ENCODE measurements at regions not wholly inside any gene's neighbourhood (a gene's known extent, or its start where the extent isn't known, plus 50 kb on each side); places are given as distances from the start of the nearest gene placed in this dataset.

DNA sequence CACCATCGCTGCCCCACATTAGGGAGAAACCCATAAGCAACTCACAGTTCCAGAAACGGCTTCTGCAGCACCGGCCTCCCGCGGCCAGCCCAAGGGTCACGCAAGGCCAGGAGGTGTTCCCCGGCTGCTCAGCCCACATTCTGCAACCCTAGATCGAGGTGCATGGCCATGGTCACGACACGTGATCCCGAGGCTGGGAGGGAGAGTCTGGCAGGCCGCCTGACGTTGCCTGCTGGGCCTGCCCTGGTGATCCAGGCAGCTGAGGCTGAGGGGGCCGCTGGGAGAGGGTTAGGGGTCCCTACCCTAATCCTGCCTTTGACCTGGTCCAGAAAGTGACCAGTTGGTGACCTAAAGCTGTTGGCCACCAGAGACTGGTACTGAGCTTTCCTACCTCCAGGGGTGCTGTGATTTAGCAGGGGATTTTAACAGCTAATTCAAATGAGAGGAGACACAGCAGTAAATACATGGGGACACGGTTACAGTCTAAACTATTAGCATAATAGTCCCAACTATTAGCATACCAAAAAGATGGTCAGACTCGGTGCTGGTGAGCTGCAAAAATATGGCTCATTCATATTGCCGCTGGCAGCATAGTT, 97.4 kb upstream of the CIBAR2 start:
- TF ChIP-seq, protein P1, sequence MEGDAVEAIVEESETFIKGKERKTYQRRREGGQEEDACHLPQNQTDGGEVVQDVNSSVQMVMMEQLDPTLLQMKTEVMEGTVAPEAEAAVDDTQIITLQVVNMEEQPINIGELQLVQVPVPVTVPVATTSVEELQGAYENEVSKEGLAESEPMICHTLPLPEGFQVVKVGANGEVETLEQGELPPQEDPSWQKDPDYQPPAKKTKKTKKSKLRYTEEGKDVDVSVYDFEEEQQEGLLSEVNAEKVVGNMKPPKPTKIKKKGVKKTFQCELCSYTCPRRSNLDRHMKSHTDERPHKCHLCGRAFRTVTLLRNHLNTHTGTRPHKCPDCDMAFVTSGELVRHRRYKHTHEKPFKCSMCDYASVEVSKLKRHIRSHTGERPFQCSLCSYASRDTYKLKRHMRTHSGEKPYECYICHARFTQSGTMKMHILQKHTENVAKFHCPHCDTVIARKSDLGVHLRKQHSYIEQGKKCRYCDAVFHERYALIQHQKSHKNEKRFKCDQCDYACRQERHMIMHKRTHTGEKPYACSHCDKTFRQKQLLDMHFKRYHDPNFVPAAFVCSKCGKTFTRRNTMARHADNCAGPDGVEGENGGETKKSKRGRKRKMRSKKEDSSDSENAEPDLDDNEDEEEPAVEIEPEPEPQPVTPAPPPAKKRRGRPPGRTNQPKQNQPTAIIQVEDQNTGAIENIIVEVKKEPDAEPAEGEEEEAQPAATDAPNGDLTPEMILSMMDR (IDR thresholded peaks at IDR 0.05): peak in 2 of 6 experiments; percentile 15 to 25
- TF ChIP-seq POLR2A (IDR thresholded peaks at IDR 0.05): no peak
- Histone ChIP-seq H3K36me3 (replicated peaks in 1 of 2) (no peaks in the 10 kb centered on the region), H3K27ac (peak overlapping the region; percentile 29 to 82 (median 59)), H3K9me3 (replicated peaks in 1 of 3) (no peaks in the 10 kb centered on the region), H3K4me1 (replicated peaks in 1 of 2) (peaks cover 57 to 70% of the 10 kb centered on the region in 2 donors), H3K27me3 (no peaks in the 10 kb centered on the region), H3K4me3 (no peak overlapping the region)
- 37 to 70% (median 50%) methylated on average over 4 to 17 of the region's 17 CpGs for WGBS, 4 donors
- intact Hi-C loops (cut with DNase I): no loop called here
- peak; percentile 75 to 93 (median 86) for DNase-seq

DNA sequence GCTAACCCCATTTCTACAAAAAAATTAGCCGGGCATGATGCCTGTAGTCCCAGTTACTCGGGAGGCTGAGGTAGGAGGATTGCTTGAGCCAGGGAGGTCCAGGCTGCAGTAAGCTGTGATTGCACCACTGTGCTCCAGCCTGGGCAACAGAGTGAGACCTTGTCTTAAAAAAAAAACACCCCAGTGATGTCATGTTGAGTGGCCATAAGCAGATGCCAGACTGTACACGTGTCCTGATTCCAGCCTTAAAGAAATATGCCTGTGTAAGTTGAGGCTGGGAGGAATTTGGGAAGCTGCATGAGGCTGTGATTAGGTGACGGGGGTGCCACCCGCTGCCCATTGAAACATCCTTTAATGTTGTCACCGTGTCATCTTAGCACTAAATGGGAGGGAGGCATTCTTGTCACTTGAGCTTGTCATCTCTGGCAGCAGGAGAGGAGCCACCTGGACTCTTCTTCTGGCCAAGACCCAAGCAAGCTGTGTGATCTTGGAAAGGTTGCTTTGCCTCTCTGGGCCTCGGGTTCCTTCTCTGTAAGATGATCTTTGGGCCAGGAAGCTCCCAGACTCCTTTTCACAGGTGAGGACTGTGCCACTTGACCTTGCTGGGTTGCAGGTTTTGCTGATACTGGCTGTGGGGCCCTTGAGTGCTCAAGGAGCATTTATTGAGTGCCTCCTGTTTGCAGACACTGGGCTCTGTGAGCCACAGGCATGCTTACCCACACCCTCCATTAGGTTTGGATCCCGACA, 98.3 kb upstream of the CIBAR2 start:
- peak overlapping the region; percentile 29 to 82 (median 59) for H3K27ac ChIP-seq
- H3K4me1 ChIP-seq (replicated peaks in 1 of 2): peaks cover 55 to 66% of the 10 kb centered on the region in 2 donors
- intact Hi-C loops (cut with DNase I): no loop called here
- 67 to 78% (median 71%) methylated on average over 6 to 8 of the region's 8 CpGs for WGBS, 4 donors
- no peaks in the 10 kb centered on the region for H3K27me3 ChIP-seq
- no peaks in the 10 kb centered on the region for H3K9me3 ChIP-seq (replicated peaks in 1 of 3)
- TF ChIP-seq, protein P1 (IDR thresholded peaks at IDR 0.05): no peak
- TF ChIP-seq POLR2A (IDR thresholded peaks at IDR 0.05): peak in 1 of 2 donors; percentile 39
- H3K4me3 ChIP-seq: no peak overlapping the region
- DNase-seq: peak in 3 of 7 donors; percentile 53 to 68 (median 62)
- no peaks in the 10 kb centered on the region for H3K36me3 ChIP-seq (replicated peaks in 1 of 2)

DNA sequence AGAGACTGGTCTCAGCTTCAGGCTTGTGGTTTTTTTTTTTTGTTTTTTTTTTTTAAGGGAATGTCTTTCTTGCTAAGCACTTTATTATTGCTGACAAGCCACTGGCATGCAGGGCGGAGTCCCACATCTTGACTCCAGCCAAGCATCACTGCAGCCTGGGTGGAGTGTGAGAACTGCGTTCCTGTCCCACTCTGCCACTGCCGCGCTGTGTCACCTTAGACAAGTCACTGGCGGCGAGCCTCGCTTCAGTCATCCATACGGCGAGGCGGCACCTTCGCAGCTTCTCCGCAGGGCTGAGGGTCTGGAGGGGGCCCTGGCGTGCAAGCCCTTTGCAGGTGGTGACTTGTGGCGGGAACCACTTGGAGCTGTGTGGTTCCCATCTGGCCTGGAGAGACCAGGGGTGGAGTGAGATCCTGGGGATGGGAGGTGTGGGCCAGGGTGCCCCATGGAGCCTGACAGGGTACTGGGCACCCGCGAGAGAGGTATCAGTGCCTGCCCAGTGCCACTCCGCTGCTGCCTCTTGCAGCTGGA, 99.1 kb upstream of the CIBAR2 start:
- TF ChIP-seq, protein P1 (IDR thresholded peaks at IDR 0.05): no peak
- TF ChIP-seq POLR2A (IDR thresholded peaks at IDR 0.05): no peak
- intact Hi-C loops (cut with DNase I): no loop called here
- WGBS, 4 donors: 93 to 98% (median 97%) methylated on average over 15 to 17 of the region's 17 CpGs
- Histone ChIP-seq H3K4me3 (no peak overlapping the region), H3K9me3 (replicated peaks in 1 of 3) (no peaks in the 10 kb centered on the region), H3K4me1 (replicated peaks in 1 of 2) (peaks cover 50 to 59% of the 10 kb centered on the region in 2 donors), H3K27ac (peak overlapping the region in 4 of 5 donors; percentile 28 to 89 (median 70)), H3K27me3 (no peaks in the 10 kb centered on the region), H3K36me3 (replicated peaks in 1 of 2) (no peaks in the 10 kb centered on the region)
- peak in 2 of 7 donors; percentile 34 to 35 for DNase-seq

DNA sequence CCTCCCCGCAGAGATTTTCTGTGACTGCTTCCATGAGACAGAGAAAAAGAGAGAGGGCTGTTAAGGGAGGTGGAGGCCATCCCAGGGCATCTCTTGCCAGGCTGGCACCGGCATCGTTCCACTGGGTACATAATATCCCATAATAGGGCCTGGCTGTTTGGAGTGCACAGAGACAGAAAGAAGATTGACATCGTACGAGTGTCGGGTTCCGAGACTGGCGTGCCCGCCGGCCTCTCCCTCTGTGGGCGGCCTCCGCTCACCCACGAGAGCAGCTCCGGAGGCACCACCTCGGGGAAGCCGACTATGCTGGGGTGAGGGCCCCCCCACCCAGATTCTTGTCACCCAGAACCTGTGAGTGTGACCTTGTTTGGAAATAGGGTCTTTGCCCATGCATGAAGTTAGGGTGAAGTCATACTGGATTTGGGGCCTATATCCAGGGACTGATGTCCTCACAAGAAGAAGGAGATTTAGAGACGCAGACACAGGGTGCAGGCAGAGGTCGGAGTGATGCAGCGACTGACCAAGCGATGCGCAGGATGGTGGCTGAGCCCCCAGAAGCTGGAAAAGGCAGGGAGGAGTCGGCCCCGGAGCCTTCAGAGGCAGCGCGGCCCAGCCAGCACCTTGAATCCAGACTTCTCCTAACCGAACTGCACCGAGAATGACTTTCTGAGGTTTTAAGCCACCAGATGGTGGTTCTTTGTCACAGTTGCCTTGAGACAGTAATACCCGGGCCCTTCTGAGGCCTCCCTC, 101.8 kb upstream of the CIBAR2 start:
- no peak for DNase-seq
- Histone ChIP-seq H3K27me3 (no peaks in the 10 kb centered on the region), H3K9me3 (replicated peaks in 1 of 3) (no peaks in the 10 kb centered on the region), H3K4me3 (no peak overlapping the region), H3K27ac (peak overlapping the region in 3 of 5 donors; percentile 59 to 89 (median 82)), H3K4me1 (replicated peaks in 1 of 2) (peaks cover 49 to 54% of the 10 kb centered on the region in 2 donors), H3K36me3 (replicated peaks in 1 of 2) (no peaks in the 10 kb centered on the region)
- TF ChIP-seq, protein P1 (IDR thresholded peaks at IDR 0.05): no peak
- no peak for TF ChIP-seq POLR2A (IDR thresholded peaks at IDR 0.05)
- WGBS, 4 donors: 86 to 93% (median 89%) methylated on average over 17 to 28 of the region's 28 CpGs
- intact Hi-C loops (cut with DNase I): no loop called here
